Tongue (tissue), 1 donor: ENCODE measurements at regions not wholly inside any gene's neighbourhood (a gene's known extent, or its start where the extent isn't known, plus 50 kb on each side); places are given as distances from the start of the nearest gene placed in this dataset.

Source experiments
- DNase-seq: peaks from one replicate; pipeline ENCODE4 v3.0.0-alpha.2; 2015

DNA sequence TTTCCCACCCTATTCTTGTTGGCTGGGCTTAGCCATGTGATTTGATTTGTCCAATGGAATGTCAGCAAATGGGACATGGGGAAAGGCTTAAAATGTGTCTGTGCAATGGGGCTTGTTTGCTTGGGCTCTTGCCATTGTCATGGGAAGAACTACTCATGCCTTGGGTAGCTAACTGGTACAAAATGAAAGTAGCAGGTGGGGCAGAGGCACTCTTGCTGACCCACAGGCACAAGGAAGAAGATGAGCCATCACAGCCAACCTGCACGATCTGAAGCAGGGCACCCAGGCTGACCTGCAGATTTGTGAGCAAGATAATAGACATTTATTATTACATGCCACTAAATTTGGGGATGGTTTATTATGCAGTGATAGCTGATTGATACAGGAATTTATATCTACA lies 305.9 kb upstream of the CAMK1G start:
- no peak for DNase-seq

DNA sequence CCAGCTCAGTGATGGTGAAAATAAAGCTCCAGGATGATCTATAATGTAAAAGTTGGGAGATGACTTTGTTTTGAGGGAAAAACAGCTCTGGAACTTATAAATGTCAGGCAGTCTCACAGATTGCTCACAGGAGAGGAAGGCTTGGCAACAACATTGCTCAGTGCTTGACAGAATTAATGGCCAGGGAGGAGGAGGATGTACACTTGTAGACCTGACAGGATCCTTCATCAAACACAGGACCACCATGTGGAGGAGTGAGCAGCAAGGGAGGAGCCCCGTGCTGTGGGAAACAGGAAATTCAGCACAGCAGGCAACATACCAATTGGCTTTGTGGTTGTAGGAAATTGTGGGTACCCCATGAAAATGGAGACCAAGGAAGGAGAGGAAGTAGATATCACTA lies 291.8 kb upstream of the CAMK1G start:
- DNase-seq, result peak; percentile 25

- peak; percentile 74 for DNase-seq
These were observed 280.5 kb upstream of the CAMK1G start for GRCh38 chr1:209302779-209303568.

DNA sequence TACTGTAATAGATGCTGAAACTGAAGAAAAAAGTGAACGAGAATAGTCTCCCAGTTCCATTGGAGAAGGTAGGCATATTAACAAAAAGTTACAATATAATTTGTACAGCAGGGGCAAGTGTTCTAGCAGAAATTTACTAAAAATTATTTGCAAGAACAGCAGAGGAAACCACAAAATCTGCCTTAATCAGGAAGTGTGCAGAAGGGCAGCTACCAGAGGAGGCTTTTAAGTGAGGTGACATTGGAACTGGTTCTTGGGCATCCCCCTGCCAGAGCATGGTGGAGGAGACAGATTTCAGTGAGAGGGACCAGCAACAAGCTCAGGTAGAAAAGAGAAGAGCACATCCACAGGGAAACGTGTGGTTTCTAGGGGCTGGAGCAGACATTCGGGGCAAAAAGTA lies 279.3 kb upstream of the CAMK1G start:
- DNase-seq, result no peak

DNA sequence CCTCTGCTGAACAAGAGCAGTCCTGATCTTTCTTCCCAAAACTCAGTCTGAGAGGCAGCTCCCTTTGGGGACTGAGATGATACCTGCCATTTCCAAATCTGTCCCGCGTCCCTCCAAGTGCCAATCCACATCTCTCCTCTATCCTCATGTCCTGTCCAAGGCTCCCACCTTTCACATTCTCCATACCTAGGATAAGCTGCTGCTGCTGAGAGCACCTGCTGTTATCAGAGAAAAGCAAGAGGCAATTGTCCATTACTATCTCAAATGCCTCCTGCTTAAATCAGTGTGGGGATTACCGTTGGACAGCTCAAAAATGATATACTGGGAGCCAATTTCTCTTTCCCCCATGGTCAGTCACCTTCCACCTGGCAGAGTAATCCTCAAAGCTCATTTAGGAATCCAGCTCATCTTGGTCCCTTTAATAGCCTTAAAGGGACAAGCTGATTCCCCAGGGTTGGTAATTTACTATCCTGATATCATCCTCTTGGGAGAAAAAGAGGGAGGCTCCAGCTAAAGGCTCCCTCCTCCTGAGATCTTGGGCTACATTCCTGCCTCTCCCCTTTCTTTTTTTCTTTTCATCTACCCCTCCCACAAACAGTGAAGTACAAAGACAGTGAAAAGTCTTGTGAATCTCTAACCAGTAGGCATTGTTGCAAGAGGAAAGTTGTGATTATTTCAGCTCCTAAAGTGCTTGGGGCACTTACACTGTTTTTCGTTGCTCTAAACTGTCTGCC lies 278.1 kb upstream of the CAMK1G start:
- DNase-seq, result no peak

- no peak for DNase-seq
These were observed 275.7 kb upstream of the CAMK1G start for GRCh38 chr1:209307846-209308245.

- DNase-seq, result peak; percentile 6
These were observed 274.3 kb upstream of the CAMK1G start for GRCh38 chr1:209309198-209309597.

- DNase-seq, result peak; percentile 5
These were observed 271.7 kb upstream of the CAMK1G start for GRCh38 chr1:209311770-209312169.

GRCh38 chr1:209316929-209317328 lies 266.6 kb upstream of the CAMK1G start:
- no peak for DNase-seq

GRCh38 chr1:209318181-209319056 lies 265.1 kb upstream of the CAMK1G start:
- DNase-seq, result no peak

GRCh38 chr1:209319057-209319432 lies 264.5 kb upstream of the CAMK1G start:
- DNase-seq, result no peak

- no peak for DNase-seq
These were observed 264.0 kb upstream of the CAMK1G start for GRCh38 chr1:209319549-209319948.

DNA sequence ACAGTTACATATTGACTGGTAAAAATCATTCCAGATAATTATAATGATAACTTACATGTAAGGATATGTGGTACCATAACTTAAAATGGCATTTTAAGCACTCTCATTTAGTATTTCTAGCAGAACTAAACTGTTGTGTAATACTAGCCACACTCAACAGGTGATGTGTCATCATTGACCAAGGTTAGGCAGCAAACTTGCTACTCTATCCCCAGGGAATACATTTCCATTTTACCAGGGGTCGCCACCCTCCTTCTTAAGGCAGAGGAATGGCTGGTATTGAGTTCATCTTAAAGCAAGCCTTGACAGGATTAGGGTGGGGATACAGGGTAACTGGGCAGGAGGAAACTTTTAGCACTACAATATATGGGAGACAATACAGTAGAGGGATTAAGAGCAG lies 259.8 kb upstream of the CAMK1G start:
- DNase-seq, result no peak

DNA sequence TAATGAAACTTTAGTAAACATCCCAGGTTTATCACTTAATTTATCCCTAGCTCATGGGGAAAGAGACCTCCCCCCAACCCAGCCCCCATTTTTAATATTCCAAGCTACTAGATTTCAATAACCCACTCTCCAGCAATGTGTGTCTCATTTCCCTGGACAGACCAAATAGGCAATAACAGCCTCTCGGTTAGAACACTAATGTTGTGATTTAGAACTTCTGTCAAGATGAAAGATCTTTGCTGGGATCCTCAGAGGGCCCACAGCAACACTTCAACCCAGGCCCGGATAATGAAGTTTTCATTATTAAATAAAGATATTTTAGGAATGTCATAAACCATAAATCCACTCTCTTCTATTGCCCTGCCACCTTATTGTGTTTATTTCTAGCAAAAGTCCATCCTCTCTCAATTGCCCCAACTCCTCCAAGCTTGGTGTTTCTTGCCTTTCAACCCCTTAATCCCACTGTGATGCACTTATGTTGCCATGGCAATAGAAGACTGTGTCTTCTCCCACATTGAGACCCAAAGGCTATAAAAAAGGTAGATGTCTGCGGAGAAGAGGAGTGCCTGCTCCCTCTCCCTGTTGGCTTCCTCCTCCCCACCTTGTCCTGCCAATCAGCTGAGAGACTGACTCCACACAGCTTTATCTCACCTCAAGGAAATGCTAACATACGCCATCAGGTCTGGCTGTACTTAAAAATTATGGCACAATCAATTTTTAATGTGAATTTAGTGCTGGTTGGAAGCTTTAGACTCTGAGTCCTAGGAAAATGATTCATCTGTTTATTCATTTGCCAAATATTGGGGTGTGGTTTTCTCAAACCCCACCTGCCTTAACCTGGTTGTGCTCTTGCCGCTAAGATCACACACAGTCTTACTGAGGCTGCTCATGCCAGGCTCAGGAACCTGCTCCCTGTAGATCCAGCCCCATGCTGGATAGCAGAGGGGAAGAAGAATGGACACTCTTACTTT lies 258.3 kb upstream of the CAMK1G start:
- no peak for DNase-seq

DNA sequence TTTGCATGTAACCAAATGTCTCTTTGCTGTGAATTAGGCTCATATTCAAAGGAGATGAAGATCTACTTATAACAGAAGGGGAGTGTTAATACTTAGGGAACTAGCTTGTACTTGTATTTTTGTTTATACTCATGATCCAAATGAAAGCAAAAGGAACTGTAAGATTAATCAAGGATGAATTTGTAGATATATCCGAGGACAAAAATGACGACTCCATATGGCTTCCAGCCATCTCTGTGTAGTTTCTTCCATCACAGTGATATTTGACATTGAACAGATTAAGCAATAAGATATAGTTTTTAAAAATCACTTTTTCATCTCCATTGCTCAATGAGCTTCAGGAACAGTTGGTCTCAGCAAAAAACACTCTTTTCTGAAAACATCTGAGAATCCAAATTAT lies 257.4 kb upstream of the CAMK1G start:
- DNase-seq, result peak; percentile 23

GRCh38 chr1:209326831-209327230 lies 256.7 kb upstream of the CAMK1G start:
- peak; percentile 34 for DNase-seq

GRCh38 chr1:209328196-209328595 lies 255.3 kb upstream of the CAMK1G start:
- DNase-seq, result peak; percentile 36

GRCh38 chr1:209335178-209335577 lies 248.3 kb upstream of the CAMK1G start:
- peak; percentile 25 for DNase-seq

GRCh38 chr1:209341146-209341545 lies 242.4 kb upstream of the CAMK1G start:
- DNase-seq, result no peak

- no peak for DNase-seq
These were observed 241.7 kb upstream of the CAMK1G start for GRCh38 chr1:209341673-209342420.
